ENCODE measurements at regions not wholly inside any gene's neighbourhood (a gene's known extent, or its start where the extent isn't known, plus 50 kb on each side); places are given as distances from the start of the nearest gene placed in this dataset.
"Not testable (repeated sequence)": the region's sequence is repeated elsewhere in the genome, so short reads cannot be mapped to it uniquely, and the experiment has no call there.

DNA sequence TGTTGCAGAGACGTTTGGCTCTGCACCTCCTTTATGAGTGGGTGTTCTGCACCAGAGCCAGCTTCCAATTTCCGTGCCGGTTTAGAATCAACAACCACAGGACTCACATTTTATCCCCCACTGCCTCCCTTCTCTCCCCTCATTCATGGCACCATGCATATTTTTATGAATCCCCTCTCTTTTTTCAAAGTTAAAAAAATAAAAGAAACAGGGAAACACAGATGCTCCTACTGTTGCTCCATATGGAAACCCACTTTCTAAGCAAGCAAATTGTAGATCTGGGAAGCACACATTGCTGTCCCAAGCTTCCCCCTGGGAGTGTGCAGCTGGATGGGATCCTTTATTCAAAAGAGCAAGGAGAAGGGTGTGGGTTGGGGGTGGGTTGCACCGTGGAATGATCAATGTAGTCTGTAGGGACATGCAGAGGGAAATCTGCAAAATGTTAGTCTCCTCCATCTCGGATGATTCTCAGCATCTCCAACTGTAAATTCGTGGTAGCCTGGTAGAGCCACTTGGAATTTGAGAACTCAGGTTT is 410.0 kb upstream of the ADAMTSL1 start:
- no peaks in the 10 kb centered on the region for H4K20me1 ChIP-seq (ENCODE audit: control insufficient read depth, insufficient read depth, low read depth, low read length)

DNA sequence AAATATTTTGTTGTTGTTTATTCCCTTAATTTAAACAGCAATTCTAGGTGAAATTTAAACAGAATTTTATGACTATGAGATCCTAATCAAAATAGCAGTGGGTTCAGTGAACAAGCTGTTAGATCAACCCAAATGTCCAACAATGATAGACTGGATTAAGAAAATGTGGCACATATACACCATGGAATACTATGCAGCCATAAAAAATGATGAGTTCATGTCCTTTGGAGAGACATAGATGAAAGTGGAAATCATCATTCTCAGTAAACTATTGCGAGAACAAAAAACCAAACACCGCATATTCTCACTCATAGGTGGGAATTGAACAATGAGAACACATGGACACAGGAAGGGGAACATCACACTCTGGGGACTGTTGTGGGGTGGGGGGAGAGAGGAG is 407.3 kb upstream of the ADAMTSL1 start:
- not testable (repeated sequence) for H3K9me2 ChIP-seq (replicated peaks; ENCODE audit: control insufficient read depth, low read length); H3K9me3 ChIP-seq (ENCODE audit: control insufficient read depth, insufficient read depth, low read length); H3K4me1 ChIP-seq (ENCODE audit: control insufficient read depth, low read length); H4K20me1 ChIP-seq (ENCODE audit: control insufficient read depth, insufficient read depth, low read depth, low read length); H3F3A ChIP-seq (ENCODE audit: control insufficient read depth, insufficient read depth); H3K4me3 ChIP-seq (ENCODE audit: low read length); H3K79me2 ChIP-seq (ENCODE audit: control insufficient read depth, low read length); H3K4me2 ChIP-seq (ENCODE audit: low read length); H3K27ac ChIP-seq (ENCODE audit: low read depth, low read length); H3K27me3 ChIP-seq (ENCODE audit: control insufficient read depth, low read length); H3K36me3 ChIP-seq (ENCODE audit: control insufficient read depth, low read length)

More for the DNA sequence above, 410.0 kb upstream of the ADAMTSL1 start:
- Histone ChIP-seq H3F3A (ENCODE audit: control insufficient read depth, insufficient read depth) (no peaks in the 10 kb centered on the region), H3K4me2 (ENCODE audit: low read length) (no peak overlapping the region), H3K79me2 (ENCODE audit: control insufficient read depth, low read length) (no peaks in the 10 kb centered on the region), H3K4me1 (ENCODE audit: control insufficient read depth, low read length) (no peaks in the 10 kb centered on the region), H3K27me3 (ENCODE audit: control insufficient read depth, low read length) (no peaks in the 10 kb centered on the region), H3K27ac (ENCODE audit: low read depth, low read length) (no peak overlapping the region), H3K9me3 (ENCODE audit: control insufficient read depth, insufficient read depth, low read length) (no peaks in the 10 kb centered on the region), H3K4me3 (ENCODE audit: low read length) (no peak overlapping the region), H3K36me3 (ENCODE audit: control insufficient read depth, low read length) (no peaks in the 10 kb centered on the region), H3K9me2 (replicated peaks; ENCODE audit: control insufficient read depth, low read length) (no peaks in the 10 kb centered on the region)
- no peak for TF ChIP-seq EZH2phosphoT487 (IDR thresholded peaks at IDR 0.05; ENCODE audit: borderline replicate concordance, low read length)
- no peak for TF ChIP-seq CTCF (IDR thresholded peaks at IDR 0.05; ENCODE audit: low read depth, low read length, poor library complexity, severe bottlenecking)

DNA sequence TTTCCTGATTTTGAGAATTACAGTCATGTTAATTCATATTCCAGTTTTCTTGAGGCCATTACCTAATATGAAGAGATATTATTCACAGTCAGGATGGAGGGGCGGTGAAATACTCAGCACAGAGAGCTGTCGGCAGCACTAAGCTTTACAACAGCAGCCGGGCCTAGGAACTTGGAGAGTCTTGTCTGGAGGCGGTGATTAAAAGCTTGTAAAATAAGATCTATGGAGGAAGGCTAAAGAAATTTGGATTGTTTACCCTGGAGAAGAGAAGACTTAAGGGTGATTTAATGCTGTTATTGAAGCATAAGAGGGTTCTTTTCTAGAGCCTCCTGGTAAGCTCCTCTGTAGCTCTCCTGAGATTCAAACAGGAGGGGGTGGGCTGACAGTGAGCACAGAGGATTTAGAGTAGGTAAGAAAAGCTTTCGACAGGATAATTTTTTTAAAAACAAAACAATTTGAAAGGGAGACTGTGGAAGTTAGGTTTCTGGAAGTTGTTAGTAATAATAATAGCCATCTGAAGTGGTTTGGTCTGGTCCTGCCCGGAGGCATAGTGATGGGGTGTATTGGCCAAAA is 406.3 kb upstream of the ADAMTSL1 start:
- Histone ChIP-seq H3K4me1 (ENCODE audit: control insufficient read depth, low read length) (no peaks in the 10 kb centered on the region), H3K79me2 (ENCODE audit: control insufficient read depth, low read length) (no peaks in the 10 kb centered on the region), H3K27ac (ENCODE audit: low read depth, low read length) (no peak overlapping the region), H3K4me2 (ENCODE audit: low read length) (no peak overlapping the region), H3K4me3 (ENCODE audit: low read length) (no peak overlapping the region), H3K9me3 (ENCODE audit: control insufficient read depth, insufficient read depth, low read length) (no peaks in the 10 kb centered on the region), H3K9me2 (replicated peaks; ENCODE audit: control insufficient read depth, low read length) (no peaks in the 10 kb centered on the region), H3F3A (ENCODE audit: control insufficient read depth, insufficient read depth) (no peaks in the 10 kb centered on the region), H3K36me3 (ENCODE audit: control insufficient read depth, low read length) (no peaks in the 10 kb centered on the region), H3K27me3 (ENCODE audit: control insufficient read depth, low read length) (no peaks in the 10 kb centered on the region), H4K20me1 (ENCODE audit: control insufficient read depth, insufficient read depth, low read depth, low read length) (no peaks in the 10 kb centered on the region)
- TF ChIP-seq EZH2phosphoT487 (IDR thresholded peaks at IDR 0.05; ENCODE audit: borderline replicate concordance, low read length), result no peak

GRCh38 chr9:18068900-18069299 is 405.1 kb upstream of the ADAMTSL1 start:
- no peaks in the 10 kb centered on the region for H3K27me3 ChIP-seq (ENCODE audit: control insufficient read depth, low read length)
- no peaks in the 10 kb centered on the region for H3F3A ChIP-seq (ENCODE audit: control insufficient read depth, insufficient read depth)
- H3K9me2 ChIP-seq (replicated peaks; ENCODE audit: control insufficient read depth, low read length), result no peaks in the 10 kb centered on the region
- no peak overlapping the region for H3K4me2 ChIP-seq (ENCODE audit: low read length)
- no peaks in the 10 kb centered on the region for H3K4me1 ChIP-seq (ENCODE audit: control insufficient read depth, low read length)
- no peak overlapping the region for H3K4me3 ChIP-seq (ENCODE audit: low read length)
- no peaks in the 10 kb centered on the region for H3K79me2 ChIP-seq (ENCODE audit: control insufficient read depth, low read length)
- H3K9me3 ChIP-seq (ENCODE audit: control insufficient read depth, insufficient read depth, low read length), result no peaks in the 10 kb centered on the region
- no peak overlapping the region for H3K27ac ChIP-seq (ENCODE audit: low read depth, low read length)
- no peaks in the 10 kb centered on the region for H4K20me1 ChIP-seq (ENCODE audit: control insufficient read depth, insufficient read depth, low read depth, low read length)
- TF ChIP-seq EZH2phosphoT487 (IDR thresholded peaks at IDR 0.05; ENCODE audit: borderline replicate concordance, low read length), result no peak
- no peak for TF ChIP-seq CTCF (IDR thresholded peaks at IDR 0.05; ENCODE audit: low read depth, low read length, poor library complexity, severe bottlenecking)
- no peaks in the 10 kb centered on the region for H3K36me3 ChIP-seq (ENCODE audit: control insufficient read depth, low read length)

Measured in DOHH2 (cell line).